ENCODE measurements at regions not wholly inside any gene's neighbourhood (a gene's known extent, or its start where the extent isn't known, plus 50 kb on each side); places are given as distances from the start of the nearest gene placed in this dataset.

- TF ChIP-seq EZH2phosphoT487 (IDR thresholded peaks at IDR 0.05; ENCODE audit: borderline replicate concordance, low read length) (no peak), CTCF (IDR thresholded peaks at IDR 0.05; ENCODE audit: low read depth, low read length, poor library complexity, severe bottlenecking) (no peak)
Observed at GRCh38 chr1:177771688-177772087, 198.2 kb downstream of the SEC16B start.

GRCh38 chr1:177770096-177770495, 199.8 kb downstream of the SEC16B start:
- no peaks in the 10 kb centered on the region for H3K9me2 ChIP-seq (replicated peaks; ENCODE audit: control insufficient read depth, low read length)
- H3K4me3 ChIP-seq (ENCODE audit: low read length) = no peak overlapping the region
- H3K4me1 ChIP-seq (ENCODE audit: control insufficient read depth, low read length) = no peaks in the 10 kb centered on the region
- H4K20me1 ChIP-seq (ENCODE audit: control insufficient read depth, insufficient read depth, low read depth, low read length) = no peaks in the 10 kb centered on the region
- H3K27me3 ChIP-seq (ENCODE audit: control insufficient read depth, low read length) = no peaks in the 10 kb centered on the region
- H3K9me3 ChIP-seq (ENCODE audit: control insufficient read depth, insufficient read depth, low read length) = peaks cover 2% of the 10 kb centered on the region; the same call in 1 of the 2 replicates
- H3K36me3 ChIP-seq (ENCODE audit: control insufficient read depth, low read length) = no peaks in the 10 kb centered on the region
- no peaks in the 10 kb centered on the region for H3F3A ChIP-seq (ENCODE audit: control insufficient read depth, insufficient read depth)
- no peak overlapping the region for H3K4me2 ChIP-seq (ENCODE audit: low read length)
- no peaks in the 10 kb centered on the region for H3K79me2 ChIP-seq (ENCODE audit: control insufficient read depth, low read length)
- H3K27ac ChIP-seq (ENCODE audit: low read depth, low read length) = no peak overlapping the region
- TF ChIP-seq CTCF (IDR thresholded peaks at IDR 0.05; ENCODE audit: low read depth, low read length, poor library complexity, severe bottlenecking) (no peak), EZH2phosphoT487 (IDR thresholded peaks at IDR 0.05; ENCODE audit: borderline replicate concordance, low read length) (no peak)

More at GRCh38 chr1:177771688-177772087, 198.2 kb downstream of the SEC16B start:
- H3K27ac ChIP-seq (ENCODE audit: low read depth, low read length) = no peak overlapping the region
- no peaks in the 10 kb centered on the region for H4K20me1 ChIP-seq (ENCODE audit: control insufficient read depth, insufficient read depth, low read depth, low read length)
- peaks cover 2% of the 10 kb centered on the region; the same call in 1 of the 2 replicates for H3K9me3 ChIP-seq (ENCODE audit: control insufficient read depth, insufficient read depth, low read length)
- H3K27me3 ChIP-seq (ENCODE audit: control insufficient read depth, low read length) = no peaks in the 10 kb centered on the region
- no peaks in the 10 kb centered on the region for H3K36me3 ChIP-seq (ENCODE audit: control insufficient read depth, low read length)
- H3K79me2 ChIP-seq (ENCODE audit: control insufficient read depth, low read length) = no peaks in the 10 kb centered on the region
- no peak overlapping the region for H3K4me2 ChIP-seq (ENCODE audit: low read length)
- H3K4me1 ChIP-seq (ENCODE audit: control insufficient read depth, low read length) = no peaks in the 10 kb centered on the region
- H3K9me2 ChIP-seq (replicated peaks; ENCODE audit: control insufficient read depth, low read length) = no peaks in the 10 kb centered on the region
- no peaks in the 10 kb centered on the region for H3F3A ChIP-seq (ENCODE audit: control insufficient read depth, insufficient read depth)
- no peak overlapping the region for H3K4me3 ChIP-seq (ENCODE audit: low read length)

- no peaks in the 10 kb centered on the region for H3K36me3 ChIP-seq (ENCODE audit: control insufficient read depth, low read length)
- H3K79me2 ChIP-seq (ENCODE audit: control insufficient read depth, low read length) = no peaks in the 10 kb centered on the region
- no peaks in the 10 kb centered on the region for H3K27me3 ChIP-seq (ENCODE audit: control insufficient read depth, low read length)
- TF ChIP-seq CTCF (IDR thresholded peaks at IDR 0.05; ENCODE audit: low read depth, low read length, poor library complexity, severe bottlenecking) (no peak), EZH2phosphoT487 (IDR thresholded peaks at IDR 0.05; ENCODE audit: borderline replicate concordance, low read length) (no peak)
- no peak overlapping the region for H3K27ac ChIP-seq (ENCODE audit: low read depth, low read length)
- no peaks in the 10 kb centered on the region for H3K4me1 ChIP-seq (ENCODE audit: control insufficient read depth, low read length)
- no peaks in the 10 kb centered on the region for H3K9me2 ChIP-seq (replicated peaks; ENCODE audit: control insufficient read depth, low read length)
- H3K9me3 ChIP-seq (ENCODE audit: control insufficient read depth, insufficient read depth, low read length) = no peaks in the 10 kb centered on the region
- no peak overlapping the region for H3K4me2 ChIP-seq (ENCODE audit: low read length)
- no peaks in the 10 kb centered on the region for H3F3A ChIP-seq (ENCODE audit: control insufficient read depth, insufficient read depth)
- no peaks in the 10 kb centered on the region for H4K20me1 ChIP-seq (ENCODE audit: control insufficient read depth, insufficient read depth, low read depth, low read length)
- no peak overlapping the region for H3K4me3 ChIP-seq (ENCODE audit: low read length)
Observed at GRCh38 chr1:177755851-177756560, 213.9 kb downstream of the SEC16B start.

All from DOHH2 (cell line).